Stimulated activated CD8-positive, alpha-beta memory T cell treated with anti-CD3 and anti-CD28 coated beads, Interleukin-7, amount 100 ng/mL, for 24 hours (primary cell): ENCODE measurements at regions not wholly inside any gene's neighbourhood (a gene's known extent, or its start where the extent isn't known, plus 50 kb on each side); places are given as distances from the start of the nearest gene placed in this dataset.
"Not testable (repeated sequence)": the region's sequence is repeated elsewhere in the genome, so short reads cannot be mapped to it uniquely, and the experiment has no call there.

ENCODE experiments used
- DNase-seq: peaks from one replicate; pipeline ENCODE4 v3.0.0-alpha.2; 2020; ENCODE audit warnings: low read depth

DNA sequence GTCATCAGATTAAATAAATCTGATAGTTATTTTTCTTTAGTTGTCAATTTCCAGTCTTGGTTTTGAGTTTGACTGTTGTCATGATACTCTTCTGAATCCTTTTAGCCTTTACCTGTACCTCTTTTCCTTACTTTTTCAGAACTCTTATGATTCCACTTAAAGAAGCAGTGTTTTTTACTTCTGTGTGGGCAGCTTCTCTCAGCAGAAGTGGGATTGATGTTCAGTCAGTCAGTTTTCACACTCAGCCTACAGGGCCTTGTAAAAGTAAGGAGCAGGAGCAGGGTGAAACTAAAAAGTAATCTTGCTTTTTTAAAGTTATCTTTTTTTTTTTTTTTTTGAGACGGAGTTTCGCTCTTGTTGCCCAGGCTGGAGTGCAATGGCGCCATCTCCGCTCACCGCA, 75.1 kb downstream of the HAUS1 start:
- DNase-seq, result no peak

DNA sequence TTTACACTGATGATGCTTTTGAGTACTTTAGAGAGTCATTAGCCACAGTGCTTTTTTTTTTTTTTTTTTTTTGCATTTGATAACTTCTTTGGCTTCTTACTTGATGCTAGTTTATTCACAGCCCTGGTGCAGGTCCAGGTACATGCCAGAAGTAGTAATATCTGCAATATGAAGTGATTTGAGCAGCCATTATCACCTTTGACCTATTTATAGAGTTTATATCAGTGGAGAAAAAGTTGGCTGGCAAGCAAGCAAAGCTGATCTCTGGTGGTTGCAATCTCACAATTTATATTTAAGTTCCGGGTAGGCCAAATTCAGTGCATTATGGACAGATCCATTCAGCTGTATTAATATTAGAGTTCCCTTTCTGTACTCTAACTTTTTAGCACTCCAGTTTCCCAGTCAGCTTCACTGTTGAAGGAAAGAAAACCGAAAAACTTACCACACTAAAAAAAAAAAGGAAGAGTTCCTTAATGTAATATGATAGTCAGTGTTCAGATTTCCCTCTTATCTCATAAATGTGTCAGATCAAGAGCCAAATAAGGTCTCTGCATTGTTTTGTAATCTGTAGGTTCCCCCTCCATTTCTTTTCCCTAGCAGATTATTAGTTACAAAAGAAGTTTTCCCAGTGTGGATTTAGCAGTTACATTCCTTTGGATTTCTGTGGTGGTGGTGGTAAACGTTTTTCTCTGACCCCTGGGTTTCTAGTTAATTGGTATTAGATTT, 78.6 kb downstream of the HAUS1 start:
- no peak for DNase-seq

DNA sequence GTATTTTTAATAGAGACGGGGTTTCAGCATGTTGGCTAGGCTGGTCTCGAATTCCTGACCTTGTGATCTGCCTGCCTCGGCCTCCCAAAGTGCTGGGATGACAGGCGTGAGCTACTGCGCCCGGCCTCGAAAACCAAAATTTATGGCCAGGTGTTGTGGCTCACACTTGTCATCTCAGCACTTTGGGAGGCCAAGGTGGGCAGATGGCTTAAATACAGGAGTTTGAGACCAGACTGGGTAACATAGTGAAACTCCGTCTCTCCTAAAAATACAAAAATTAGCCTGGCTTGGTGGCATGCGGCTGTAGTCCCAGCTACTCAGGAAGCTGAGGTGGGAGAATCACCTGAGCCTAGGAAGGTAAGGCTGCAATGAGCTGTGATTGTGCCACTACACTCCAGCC, 80.1 kb downstream of the HAUS1 start:
- not testable (repeated sequence) for DNase-seq

DNA sequence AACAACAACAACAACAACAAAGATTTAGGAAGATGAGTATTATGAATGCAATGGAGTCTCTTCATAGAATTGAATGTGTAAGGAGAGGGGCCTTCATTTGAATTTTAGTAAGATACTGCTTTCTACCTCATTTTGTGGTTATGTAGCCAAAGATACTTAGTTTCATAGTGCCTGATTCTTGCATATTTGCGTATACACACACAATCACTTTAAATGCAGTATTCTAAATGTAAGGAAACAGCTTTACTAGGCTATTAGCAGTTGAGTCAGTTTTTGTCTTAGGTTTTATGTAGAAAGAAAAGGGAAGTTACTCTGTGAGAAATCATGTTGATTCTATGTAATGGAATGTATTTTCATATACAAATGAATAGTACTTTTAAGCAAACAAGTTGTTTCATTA, 80.5 kb downstream of the HAUS1 start:
- DNase-seq, result no peak

DNA sequence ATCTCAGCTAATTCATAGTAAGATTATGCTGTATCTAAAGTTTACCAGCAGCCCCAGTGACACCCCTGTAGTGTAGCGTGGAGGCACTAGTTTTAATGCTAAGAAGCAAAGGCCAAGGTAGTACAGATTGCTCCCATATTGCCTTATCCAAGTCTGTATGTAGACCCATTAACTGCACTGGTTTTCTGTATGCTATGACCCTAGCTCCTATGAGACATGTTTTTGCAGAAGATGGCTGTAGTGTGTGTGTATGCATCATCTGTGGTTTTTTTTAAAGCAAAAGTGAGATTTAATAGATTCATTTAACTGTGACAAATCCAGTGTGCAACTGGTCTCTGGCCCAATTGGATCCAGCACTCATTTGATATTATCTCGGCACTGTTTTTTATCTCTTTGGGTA, 86.5 kb downstream of the HAUS1 start:
- DNase-seq, result no peak

DNA sequence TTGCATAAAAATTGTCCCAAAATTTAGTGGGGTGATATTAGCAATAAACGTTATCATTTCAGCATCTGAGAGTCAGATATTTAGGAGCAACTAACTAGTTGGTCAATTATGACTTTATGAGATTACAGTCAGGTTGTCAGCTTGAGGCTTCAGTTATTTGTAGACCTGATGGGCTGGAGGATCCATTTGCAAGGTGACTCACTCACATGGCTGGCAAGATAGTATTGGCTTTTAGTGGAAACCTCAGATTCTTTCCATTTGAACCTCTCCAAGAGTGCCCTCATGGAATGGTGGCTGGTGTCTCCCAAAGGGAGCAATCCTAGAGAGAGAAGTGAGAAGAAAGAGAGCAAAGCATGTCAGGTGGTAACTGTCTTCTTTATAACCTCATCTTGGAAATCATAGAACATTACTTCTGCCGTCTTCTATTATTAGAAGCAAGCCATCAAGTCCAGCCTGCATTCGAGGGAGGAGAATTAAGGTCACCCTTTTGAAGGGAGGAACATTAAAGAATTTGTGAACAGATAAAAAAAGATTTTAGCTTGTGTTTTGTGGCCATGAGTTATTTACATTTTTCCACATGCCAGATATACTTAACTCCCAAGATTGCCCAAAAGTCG, 92.5 kb downstream of the HAUS1 start:
- no peak for DNase-seq

DNA sequence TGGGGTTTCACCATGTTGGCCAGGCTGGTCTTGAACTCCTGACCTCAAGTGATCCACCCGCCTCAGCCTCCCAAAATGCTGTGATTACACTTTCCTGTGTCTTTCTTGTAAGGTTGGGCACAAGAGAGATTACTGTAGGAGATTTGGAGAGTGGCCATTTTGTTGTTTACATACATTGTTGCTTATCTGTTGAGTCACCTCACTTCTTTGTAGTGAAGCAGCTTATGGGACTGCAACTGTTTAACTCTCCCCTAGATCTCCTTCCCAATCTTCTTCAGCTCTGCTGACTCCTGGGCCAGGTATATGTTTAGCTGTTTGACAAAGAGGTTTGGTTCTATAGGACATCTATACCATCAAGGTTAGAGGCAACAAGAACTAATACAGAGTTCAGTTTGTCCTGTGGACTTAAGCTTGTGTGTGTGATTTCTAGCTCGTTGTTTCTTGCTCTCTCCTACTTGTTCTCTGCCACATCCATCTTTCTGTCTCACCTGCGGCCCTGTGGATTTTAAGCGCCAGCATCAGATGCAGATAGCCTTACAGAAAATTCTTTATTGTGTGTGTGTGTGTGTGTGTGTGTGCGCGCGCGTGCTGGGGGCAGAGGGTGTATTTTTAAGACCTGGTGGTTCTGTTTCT, 95.4 kb downstream of the HAUS1 start:
- no peak for DNase-seq

DNA sequence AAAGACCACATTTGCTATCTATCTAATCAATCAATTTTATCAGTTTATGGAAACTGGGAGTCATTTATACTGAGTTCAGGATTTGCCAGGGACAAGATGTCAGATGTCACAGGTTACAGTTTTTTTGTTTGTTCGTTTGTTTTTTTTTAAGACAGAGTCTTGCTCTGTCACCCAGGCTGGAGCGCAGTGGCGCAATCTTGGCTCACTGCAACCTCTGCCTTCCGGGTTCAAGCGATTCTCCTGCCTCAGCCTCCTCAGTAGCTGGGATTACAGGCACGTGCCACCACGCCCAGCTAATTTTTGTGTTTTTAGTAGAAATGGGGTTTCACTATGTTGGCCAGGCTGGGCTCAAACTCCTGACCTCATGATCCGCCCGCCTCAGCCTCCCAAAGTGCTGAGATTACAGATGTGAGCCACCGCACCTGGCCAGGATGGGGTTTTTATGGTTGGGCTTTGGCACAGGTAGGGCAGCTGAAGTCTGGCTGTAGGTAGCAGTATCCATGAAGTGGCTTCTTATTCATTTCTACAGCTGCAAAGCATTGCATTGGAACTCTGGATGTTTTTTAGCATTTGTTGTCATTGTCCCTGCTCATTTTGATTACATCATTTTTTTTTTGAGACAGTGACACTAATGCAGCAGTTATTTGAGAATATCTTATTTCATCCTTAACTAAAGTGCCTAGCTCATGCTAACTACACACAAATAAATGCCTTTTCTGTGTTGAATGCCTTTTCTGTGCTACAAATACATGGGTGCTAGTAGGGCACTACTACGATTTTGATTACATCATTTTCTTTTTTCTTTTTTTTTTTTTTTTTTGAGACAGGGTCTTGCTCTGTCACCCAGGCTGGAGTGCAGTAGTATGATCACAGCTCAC, 96.2 kb downstream of the HAUS1 start:
- not testable (repeated sequence) for DNase-seq

DNA sequence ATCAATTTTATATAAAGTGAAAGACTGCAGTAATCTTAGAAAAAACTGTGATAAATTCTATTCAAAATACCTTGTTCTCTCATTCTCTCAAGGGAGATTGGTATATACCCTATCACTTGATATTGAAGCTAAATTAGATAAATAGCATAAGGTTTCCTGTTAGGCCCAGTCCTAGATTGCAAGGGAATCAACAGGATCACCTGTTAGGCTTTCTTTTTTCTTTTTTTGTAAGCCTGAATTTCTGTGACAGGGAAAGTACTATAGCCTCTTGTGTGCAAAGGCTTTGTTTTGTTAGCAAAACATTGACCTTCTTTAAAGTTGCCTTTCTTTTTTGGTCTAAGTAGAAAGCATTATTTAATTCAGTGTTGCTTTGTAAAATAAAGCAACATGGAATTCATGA, 100.0 kb downstream of the HAUS1 start:
- no peak for DNase-seq

DNA sequence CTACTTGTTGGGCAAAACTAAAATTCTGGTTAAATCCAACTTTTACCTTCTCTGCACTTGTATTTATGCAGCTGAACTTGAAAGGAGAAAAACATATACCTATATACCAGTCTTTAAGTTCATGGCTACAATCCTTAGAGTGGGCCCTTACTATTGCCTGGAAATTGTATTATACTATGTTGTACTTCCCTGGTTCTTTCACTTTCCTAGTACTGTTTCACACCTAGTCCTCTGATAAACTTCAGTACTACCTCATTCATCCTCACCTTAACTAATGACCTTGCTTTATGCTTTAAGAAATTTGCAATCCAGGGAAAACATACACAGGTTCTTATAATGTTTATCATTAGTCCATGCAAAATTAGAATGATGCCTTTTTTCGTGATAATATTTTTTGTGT, 103.8 kb downstream of the HAUS1 start:
- no peak for DNase-seq

DNA sequence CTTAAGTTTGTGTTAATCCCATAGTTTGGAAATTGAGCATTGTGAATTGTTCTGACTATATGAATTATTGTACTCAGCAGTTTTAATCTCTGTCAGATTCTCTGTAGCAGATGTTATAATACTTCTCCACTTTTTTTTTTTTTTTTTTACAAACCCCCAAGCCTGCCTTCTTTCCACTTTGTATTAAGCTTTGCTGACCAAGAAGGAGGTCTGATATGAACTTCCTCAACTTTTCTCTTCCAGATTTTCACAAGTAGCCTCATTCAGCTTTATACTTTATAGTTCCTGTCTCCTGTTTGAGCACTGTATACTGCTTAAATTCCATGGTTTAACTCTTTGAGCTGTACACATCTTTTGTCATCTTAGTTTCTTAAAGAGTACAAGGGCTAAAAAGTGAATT, 105.0 kb downstream of the HAUS1 start:
- DNase-seq, result no peak

DNA sequence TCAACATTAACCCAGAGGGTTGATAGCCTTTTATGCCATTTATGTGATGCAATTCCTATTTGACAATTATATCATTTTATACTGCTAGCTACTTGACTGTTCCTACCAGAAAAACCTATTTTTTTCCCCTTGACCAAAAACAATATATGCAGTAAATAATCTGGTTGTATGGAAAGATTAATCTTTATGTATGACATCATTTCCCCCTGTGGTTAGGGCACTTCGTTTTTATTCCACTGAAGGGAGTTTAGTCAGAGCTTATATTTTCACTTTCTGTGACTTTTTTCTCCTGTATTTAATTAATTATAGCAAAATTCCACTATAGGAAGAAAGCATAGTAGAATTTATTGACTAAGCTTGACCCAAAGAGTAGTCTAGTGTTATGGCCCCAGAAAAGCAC, 107.6 kb downstream of the HAUS1 start:
- DNase-seq, result no peak

DNA sequence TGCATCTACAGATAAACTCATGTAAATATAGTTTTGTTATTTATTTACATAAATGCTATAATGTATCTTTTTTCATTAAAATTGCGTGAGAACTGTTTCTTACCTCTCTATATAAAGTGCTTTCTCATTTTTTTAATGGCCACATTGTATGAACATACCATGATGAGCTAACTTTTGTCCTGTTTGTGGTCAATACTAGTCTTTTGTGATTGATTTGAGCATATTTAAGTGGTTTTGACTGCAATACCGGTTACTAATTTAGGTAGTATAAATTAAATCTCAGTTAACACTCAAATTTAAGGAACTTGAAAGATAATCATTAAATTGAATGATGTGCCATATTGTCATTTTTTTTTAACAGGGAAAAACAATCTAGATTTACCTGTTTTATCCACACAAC, 108.2 kb downstream of the HAUS1 start:
- no peak for DNase-seq

DNA sequence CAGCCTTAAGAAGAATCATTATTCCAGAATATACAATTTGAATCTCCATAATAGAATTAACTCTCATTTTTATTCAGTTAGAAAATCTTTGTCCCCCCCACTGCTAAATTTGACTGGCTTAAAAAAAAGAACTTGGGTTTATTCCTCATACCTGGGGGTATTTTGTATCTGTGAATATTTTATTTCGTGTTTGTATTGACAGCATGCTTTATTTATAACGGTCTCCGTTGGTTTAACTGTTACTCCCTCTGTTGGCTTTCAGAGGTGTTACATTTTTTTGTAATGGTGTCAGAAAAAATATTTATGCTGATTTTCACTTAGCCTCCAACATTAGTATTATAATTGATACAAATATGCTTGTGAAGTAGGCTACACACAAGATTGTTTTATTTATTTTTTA, 109.1 kb downstream of the HAUS1 start:
- DNase-seq, result no peak

DNA sequence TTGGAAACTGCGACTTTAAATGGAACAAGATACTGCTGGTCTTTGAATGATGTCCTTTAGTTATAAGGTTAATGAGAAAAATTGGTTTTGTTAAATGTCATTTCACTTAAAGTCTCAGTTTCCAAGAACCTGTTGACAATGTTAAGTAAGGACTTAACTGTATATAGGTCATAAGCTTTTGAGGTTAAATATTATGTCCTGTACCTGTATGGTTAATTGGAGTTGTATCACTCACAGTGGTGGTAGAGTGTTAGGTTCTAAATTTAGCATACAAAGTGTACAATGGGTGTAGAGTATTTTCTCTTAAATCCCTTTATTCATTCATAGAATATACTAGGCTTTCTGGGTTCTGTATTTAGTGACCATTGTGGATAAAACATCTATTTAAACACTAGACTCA, 110.2 kb downstream of the HAUS1 start:
- DNase-seq, result no peak

DNA sequence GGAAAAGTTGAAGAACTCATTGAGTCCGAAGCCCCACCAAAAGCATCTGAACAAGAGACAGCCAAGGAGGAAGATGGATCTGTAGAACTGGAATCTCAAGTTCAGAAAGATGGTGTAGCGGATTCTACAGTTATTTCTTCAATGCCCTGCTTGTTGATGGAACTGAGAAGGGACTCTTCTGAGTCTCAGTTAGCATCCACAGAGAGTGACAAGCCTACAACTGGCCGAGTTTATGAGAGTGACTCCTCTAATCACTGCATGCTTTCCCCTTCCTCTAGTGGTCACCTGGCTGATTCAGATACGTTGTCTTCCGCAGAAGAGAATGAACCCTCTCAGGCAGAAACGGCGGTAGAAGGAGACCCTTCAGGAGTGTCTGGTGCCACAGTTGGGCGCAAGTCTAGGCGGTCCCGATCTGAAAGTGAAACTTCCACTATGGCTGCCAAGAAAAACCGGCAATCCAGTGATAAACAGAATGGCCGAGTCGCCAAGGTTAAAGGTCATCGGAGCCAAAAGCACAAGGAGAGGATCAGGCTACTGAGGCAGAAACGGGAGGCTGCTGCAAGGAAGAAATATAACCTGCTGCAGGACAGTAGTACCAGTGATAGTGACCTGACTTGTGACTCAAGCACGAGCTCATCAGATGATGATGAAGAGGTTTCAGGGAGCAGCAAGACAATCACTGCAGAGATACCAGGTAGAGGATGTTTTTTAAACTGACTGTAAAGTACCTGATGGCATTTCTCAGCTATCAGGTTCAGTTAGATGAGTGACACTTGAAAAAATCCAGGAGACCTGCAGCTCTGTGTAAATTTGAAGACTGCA, 111.9 kb downstream of the HAUS1 start:
- no peak for DNase-seq

DNA sequence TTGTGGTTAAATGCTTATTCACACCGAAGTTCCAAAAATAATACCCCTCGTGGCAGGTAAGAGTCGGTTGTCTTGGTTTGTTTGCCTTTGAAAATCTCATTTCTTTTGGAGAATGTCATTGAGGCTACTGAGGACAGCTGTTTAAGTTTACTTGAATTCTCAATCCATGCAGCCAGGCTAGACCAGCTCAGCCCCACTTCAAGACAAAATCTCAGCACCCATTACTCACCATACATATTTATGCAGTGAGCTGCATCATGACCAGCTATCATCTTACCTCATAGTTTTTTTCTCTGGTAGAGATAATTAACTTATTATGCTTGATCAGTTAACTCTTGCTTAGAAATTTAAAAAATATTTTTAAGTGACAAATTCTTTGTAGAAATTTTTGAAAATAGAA, 115.9 kb downstream of the HAUS1 start:
- DNase-seq, result no peak

DNA sequence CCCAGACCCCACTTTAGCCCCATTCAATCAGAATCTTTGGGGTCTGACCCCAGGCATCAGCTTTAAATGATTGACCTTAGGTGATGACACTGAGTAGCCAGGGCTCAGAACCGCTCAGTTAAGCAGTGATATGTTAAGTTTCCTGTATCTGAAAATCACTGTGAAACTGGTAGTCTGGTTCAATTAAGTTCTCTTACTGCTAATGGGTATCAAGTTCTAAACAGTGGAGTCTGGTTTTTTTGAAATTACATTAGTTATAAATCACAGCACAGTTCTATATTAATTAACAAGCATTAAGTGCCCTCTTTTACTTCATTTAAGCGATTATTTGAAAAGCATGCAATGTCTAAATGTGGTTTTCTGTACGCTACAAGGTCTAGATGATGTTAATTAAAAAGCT, 117.9 kb downstream of the HAUS1 start:
- DNase-seq, result no peak

DNA sequence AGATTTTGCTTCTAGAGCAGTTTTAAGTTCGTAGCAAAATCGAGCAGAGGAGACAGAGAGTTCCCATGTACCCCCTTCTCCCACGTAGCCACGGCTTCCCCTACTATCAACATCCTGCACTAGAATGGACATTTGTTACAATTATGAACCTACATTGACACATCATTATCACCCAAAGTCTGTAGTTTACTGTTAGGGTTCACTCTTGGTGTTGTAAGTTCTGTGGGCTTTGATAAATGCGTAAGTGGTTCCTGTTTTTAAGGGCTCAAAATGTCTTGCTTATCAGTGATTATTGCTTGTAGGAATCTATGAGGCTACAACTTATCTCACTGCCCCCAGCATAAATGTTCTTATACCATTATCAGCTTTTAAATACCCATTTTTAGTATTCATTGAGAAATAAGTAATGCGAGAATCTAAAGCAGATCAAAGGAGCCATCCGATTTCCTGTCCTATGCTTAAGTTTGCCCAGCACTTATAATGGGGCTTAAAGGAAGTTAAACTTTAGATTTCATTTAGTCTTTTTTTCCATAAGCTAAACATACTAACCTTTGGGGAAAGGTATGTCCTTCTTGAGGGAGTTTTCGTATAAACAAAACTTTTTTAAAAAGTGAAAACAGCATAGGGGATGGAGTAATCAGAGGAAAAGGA, 118.7 kb downstream of the HAUS1 start:
- no peak for DNase-seq

DNA sequence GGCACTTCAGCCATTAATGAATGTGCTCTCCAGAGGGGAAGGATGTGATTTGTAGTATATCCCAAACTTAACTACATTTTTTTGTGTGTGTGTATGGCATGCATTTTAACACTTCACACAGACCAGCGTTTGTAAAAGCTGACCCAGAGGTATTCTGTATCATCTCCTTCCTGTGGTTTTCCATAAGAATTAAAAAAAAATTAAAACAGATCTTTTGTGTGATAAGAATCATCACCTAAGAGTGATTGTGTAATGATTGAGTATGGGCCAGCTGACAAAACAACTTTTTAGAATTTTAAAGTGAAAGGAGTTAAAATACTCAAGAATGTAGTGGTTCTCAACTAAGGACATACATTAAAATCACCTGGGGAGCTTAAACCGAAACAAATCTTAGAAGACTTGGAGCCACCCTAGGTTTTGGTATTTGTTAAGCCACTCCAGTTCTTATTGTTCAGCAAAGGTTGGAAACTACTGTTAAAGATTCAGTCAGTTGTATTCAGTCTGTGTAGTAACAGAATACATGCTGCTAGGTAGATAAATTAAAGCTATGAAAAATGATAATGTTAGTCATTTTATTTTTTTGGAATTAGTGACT, 120.1 kb downstream of the HAUS1 start:
- DNase-seq, result no peak

DNA sequence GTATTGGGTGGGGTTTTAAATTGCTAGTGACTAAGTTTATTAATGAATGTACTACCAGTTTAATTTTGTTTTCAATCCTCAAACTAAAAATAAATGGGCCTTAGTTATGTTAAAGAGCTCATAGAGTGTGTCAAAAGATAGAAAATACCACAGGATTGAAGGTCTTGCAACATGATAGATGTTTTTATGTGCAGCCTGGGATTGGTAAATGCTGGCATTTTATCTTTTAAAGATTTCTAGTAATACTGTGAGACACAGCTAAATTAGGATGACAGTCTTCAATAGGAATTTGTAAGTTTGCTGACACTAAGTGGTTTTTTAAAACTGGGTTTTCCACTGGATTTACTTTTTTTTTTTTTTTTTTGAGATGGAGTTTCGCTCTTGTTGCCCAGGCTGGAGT, 122.3 kb downstream of the HAUS1 start:
- DNase-seq, result no peak
